DMS79 treated with DMSO at 0.1 percent for 48 hours (cell line): ENCODE measurements at regions not wholly inside any gene's neighbourhood (a gene's known extent, or its start where the extent isn't known, plus 50 kb on each side); places are given as distances from the start of the nearest gene placed in this dataset.
"Not testable (repeated sequence)": the region's sequence is repeated elsewhere in the genome, so short reads cannot be mapped to it uniquely, and the experiment has no call there.

Experiments used
- DNase-seq: peaks from one replicate; lab custom pipeline; 2025; lab: John Stamatoyannopoulos, UW

DNA sequence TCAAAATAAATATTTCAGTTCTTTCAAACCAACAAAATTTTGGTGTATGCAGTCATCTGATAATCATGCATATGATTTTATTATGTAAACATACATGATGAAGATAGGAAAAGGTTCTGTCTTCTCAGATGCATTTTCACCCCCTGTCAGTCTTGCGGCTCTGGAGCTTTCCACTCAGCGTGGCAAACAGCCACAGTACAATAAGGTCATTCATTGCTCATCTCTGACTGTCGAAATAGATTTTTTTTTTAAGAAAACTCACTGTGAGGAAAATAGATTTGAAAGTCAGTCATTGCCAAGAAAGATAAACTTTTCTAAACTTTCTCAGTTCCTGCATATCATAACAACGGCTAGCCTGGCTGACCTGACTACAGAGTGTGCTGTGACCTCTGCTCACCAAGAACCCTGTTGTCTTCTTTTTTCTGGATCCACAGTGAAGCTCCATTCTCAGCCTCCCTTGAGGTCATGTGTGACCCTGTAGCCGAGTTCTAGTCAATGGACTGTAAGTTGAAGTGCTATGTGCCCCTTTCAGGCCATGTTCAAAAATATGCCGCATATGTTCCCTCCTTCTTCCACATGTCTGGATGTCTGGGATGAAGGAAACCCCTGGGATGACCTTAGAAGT is 519.6 kb downstream of the KLF5 start:
- no peak for DNase-seq

DNA sequence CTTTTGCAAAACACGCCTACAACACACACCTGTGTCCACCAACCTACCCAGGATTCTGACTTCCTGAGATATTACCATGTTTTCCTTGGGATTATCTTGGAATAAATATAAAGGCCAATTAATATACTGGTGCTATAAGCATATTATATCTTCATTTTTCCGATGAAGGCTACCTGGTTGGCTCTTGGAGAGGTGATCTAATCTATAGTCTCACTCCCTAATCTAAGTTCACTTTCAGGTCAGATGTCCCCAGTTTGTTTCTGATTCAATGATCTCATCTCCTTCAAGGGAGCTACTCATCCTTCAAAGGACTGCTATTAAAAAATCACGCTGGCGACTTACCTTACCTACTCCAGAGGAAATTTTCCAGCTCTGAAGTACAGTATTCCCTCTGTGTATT is 517.5 kb downstream of the KLF5 start:
- DNase-seq = no peak

DNA sequence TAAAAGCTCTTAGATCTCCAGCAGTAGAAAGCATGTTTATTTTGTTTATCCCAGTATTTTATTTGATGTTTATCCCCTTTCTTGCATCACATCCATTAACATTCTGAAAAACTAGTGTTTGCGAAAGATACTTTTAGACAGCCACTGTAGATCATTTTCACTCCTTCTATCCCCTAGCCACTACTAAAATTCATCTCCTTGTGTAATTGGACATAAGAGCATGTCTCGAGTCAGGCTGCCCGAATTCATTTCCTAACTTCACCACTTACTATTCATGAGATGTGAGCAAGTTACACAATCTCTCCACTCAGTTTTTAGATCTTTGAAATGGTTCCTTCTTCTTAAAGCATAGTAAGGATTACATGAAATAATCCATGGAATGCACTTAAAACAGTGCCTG is 514.0 kb downstream of the KLF5 start:
- no peak for DNase-seq

DNA sequence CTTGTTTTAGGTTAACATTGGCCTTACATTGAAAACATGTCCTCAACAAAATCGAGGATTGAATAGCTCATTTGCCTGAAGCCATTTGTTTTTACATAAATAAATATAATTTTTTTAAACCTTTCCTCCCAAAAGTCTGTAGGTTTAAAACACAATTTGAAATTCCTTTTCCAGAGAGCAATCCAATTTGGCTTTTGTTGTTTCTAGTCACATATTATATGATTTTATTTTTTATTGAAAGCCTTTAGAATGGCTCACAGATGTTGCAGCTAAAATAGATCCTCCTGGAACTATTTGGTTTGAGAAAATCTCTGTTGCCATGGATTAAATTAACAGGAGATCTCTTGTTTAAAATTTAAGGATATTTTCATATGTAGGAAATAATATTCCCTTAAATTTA is 512.6 kb downstream of the KLF5 start:
- no peak for DNase-seq

DNA sequence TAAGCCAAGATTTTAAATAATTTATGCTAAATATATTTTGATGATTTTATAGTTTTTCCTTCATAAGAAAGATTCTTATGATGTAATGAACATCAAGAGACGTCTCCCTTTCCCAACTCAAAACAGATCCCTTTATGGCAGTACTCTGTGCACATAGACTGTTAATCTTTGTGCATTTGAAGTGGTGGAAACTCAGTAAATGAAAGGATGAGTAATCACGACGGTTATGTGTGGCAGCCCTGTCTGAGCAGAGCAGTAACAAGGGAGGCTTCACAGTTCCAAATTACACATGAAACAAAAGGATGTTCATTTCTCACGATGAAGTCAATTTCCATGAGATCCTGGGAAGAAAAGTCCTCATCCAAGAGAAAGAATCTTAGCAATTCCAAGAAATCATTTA is 498.1 kb downstream of the KLF5 start:
- DNase-seq = no peak

DNA sequence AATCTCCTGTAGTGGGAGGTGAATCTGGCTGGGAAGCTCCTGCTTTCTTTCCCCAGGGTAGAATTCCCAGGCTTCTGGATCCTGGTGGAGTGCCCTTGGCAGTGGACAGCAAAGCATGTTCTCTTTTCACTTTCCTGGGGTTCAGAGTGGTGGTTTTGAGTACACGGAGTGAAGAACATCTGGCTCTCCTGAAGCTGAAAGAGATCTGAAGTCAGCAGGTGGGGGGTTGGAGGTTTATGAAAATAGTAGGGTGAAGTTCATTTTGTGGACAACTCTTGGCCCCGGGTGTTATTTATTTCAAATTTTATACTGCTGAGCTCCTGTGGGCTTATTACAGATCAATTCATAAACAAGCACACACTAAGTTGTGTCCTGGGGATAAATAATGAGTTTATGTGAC is 497.3 kb downstream of the KLF5 start:
- DNase-seq = peak; percentile 68

DNA sequence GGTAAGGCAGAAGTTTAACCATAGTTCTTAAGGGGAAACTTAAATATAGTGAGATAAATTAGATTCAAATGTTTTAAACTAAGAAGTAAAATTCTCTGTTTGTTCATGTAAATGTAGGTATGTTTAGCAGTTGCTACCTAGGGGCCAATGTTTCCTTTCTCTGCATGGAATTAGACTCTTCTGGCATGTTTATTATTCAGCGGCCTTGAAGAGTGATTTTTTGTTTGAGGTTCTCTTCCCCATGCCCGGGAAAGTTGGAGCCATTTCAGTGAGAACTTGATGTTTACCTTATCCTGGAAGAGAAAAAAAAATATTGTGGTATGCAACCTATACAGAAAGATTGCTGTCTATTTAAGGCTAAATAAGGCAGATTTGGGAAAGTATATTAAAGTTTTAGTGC is 492.9 kb downstream of the KLF5 start:
- no peak for DNase-seq

DNA sequence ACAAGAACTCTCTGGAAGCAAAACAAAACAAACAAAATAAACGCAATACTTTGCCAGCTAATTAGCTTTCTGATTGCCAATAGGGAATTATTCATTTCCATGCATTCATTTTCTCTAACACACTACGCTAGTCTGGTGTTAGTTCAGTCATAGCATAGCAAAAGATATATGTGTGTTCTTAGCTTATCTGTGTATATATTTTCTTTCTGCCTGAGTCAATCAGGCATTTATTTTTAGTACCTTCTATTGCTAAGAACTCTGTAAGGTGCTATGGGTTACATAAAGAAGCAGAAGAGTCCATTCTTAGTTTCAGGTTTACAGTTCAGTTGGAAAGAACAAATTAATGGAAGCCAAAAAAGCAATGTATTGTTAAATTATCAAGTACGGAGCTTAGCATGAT is 490.9 kb downstream of the KLF5 start:
- no peak for DNase-seq

DNA sequence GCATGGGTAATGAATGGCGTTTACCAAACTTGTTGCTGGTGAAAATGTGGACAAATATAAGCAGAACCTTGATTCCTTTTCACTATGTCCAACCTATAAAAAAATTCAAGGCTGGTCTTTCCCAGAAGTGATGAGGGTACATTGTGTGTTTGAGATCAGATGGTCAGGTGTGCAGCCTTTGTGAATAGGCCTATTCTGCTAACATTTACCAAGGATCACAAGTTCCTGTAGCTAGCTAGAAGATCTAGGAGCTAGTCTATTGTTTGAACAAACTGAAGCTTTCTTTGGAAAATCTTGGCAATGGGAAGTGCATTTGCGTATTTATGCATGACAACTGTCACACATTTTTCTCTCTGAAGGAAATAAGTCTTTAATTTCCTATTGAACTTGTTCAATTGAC is 489.6 kb downstream of the KLF5 start:
- DNase-seq = no peak

DNA sequence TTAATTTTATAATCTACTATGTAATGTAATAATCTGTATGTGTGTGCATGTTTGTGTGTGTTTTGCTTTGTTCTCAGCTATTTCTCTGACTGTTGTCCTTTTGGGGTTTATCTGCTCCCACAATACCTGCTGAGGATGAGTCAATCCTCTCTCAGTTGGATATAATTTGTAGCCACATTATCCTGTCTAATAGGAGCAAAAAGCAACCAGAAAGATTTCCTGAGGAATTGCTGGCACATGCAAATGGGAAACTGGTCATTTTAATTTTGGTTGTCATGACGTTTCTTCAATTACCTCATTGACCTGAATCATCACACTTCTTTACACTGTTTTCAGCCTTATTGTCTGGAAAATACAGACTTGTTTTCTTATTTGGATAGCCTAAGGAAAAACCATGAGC is 488.4 kb downstream of the KLF5 start:
- DNase-seq = no peak

DNA sequence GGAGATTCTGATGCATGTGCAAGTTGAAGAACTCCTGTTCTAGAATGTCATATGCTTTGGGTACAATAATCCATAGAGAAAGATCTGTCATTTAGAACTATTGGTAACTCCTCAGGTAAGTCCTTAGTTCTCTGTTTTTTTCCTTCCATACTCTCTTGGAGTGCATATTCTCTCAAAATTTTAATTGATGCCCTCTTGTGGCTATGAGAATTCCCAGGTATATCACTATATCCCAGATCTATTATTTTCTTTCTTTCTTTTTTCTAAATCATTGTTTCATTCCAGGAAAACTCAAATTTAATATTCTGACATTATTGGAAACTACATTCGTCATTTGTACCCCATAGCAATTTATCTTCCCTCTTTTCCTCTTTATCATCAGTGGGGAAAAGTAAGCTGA is 485.4 kb downstream of the KLF5 start:
- no peak for DNase-seq

DNA sequence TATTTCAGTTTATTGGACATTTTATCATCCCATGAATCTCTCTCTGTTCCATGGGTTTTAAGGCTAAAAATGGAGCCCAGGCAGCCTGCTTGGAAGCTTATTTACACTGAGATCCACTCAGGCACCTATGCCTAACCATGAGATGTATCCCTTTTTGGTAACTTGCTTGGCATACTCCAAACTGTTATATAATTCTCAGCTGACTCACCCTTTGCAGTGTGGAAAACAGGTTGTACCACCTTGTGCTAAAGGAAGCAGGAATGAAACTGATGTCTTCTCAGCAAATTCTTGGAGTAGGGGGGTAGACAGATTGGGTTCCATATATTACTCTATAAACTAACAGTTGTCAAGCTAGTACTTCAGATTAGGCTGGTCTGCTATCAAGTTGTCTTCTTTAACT is 483.6 kb downstream of the KLF5 start:
- DNase-seq = no peak

DNA sequence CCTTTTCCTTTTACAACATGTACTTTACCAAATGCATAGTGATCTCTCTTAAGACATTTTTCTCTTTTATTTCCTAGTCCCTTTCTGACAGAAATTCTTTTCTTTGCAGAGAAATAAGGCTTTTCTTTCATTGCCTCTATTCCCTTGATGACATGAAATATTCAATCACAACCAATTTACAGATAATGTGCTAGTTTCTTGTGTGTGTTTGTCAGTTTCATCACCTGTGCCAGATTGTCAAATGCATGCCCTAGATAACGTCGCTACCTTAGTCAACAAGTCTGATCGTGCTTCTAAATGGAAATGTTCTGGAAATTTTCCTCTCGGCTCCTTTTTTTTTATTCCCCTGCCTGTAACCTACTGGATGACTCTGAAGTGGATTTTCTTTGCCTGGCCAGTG is 478.1 kb downstream of the KLF5 start:
- DNase-seq = no peak

DNA sequence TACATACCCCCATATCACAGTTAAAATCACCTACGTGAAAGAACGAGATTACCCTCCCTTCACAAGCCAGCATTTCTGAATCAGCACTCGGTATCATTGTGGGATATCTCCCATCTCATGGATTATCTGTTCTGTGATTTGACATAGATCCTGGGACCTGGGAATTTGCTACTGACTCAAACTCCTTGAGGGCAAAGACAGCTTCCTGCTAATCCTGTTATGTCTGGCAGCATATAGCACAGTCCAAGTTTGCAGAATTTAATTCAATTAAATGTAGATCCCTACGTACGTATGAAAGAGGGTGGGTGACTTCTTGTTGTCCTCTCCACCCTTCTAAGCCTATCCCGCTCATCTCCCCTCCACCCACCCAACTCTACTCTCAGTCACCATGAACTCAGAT is 476.5 kb downstream of the KLF5 start:
- no peak for DNase-seq

DNA sequence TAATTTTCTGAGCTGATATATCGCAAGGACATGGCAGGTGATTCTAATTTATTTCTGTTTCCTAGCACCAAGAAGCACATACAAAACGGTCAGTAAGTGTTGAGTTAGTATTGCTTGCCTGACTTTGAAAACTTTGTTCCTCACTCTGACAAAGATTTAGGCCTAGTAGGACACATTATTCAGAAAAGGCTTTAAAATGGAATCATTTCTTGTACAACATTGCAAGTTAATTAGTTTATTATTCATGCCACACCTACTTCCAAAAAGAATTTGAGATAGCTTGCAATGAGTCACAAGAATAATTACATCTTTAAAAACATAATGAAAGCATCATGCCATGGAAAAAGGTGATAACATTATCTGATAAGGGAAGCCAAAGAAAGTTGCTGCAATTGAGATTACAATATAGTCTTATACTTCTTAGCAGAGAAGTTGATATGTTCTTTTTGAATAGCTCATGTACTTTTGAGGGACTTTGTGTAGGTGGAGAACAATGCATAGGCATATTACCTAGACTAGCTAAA is 474.2 kb downstream of the KLF5 start:
- no peak for DNase-seq

DNA sequence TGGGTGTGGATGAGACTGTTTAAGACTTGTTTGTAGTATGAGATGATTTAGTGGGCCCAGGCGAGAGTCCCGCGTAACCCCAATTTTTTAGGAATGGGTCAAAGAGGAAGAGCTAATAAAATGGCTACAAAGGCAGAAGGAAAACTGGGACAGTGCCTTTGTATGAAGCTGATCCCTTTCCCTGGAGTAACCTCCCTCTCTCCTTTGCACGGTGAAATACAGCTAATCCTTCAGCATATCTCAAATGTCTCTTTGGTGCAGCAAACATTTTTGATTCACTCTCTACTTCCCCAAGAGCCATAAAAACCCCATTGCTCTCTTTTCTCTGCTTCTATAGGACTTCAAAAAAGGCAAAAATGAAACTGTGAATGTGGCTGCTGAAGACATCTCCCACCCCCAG is 473.8 kb downstream of the KLF5 start:
- no peak for DNase-seq

DNA sequence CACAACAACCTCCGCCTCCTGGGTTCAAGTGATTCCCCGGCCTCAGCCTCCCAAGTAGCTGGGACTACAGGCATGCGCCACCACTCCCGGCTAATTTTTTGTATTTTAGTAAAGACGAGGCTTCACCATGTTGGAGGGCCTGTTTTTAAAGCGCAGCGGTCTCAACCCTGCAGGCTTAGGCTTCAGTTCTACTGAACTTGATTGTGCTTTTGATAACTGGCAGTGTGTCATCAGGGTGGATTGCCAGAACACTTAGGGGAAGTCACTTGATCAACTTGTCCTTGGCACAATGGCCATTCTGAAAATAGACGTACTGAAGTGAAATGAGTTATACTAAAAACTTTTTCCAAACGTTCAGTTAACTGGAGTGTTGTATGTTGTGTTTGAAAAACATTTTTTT is 472.2 kb downstream of the KLF5 start:
- no peak for DNase-seq

DNA sequence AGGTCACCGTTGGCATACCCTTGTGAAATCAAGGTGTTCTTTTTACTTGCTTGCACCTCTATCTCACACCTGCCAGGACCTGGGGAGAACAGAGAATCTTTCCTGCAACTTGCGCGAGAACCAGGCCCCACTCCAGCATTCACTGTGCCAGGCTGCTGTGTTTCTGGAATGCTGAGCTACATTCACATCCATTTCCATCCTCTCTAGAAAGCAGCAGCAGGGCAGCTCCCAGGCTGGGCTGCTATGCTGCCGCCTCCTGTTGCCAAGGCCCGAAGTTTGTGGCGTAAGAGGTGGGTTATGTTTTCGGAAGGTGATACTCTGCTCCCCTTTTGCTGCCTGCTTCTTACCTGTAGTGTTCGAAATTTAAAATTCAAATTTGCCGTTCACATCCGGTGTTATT is 464.1 kb downstream of the KLF5 start:
- DNase-seq = no peak

DNA sequence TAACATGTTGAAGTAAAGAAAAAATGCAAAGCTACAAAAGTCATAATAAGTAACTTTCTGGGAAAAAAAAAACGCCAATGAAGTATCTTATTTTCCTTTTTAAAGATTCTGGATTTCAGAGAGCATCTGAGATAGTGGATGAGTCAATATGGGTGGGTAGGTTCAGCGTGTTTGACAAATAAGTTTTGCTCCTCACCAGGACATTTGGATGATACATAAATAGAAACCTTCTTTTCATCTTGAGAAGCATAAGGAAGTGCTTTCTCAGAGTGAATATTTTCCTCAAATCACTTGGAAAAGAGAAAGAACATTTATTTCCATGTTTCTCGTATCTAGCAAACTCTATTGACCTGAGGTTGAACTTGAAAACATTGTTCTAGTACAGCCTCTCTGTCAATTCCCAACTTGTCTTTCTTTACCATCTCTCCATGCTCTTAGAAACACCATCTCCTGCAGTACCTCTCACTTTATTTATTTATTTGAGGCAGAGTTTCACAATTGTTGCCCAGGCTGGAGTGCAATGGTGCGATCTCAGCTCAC is 463.2 kb downstream of the KLF5 start:
- no peak for DNase-seq

DNA sequence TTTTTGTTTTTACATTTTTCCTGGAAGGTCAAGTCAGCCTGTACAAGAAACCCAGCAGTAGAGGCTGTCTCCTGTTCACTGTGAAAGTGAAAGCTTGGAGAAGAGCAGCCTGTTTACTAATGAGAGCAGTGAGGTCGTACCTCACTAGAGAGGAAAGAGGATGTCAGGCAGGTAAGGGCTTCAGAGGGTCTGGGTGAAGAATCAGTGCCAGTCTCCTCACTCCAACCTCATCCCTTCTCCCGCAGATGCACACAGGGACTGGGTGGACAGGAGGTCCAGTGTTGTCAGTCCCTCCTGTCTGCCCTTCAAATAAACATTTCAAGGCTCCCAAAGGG is 462.5 kb downstream of the KLF5 start:
- peak; percentile 29 for DNase-seq

DNA sequence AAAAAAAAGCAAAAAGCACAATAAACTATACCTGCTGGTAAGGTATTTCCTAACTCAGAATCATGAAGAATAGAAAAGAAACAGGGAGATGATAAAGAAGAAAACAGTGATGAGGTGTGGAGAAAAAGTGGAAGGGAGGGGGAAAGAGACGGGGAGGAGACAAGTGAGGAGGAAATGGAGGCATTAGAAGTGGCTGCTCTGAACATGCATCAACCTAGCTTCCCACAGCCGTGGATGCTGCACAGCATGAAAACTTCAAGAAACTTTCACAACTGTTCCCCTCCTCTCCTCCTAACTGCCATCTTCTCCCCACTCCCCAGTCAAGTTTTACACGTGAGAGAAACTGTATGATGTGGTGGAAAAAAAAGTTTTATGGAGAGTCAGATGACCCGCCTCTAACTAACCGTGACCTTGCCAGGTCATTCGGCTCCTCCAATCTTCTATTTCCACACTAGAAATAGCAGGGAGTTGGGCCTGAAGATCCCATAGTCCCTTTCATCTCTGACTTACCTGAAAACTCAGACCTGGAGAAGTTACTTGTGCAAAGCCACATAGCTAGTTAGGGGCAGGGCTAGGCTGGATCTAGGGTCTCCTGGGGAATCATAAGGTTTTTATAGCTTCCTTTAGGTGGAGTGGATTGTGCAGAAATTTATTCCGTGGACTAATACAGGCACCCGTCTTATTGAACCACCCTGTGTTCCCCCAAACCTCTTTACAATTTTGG is 461.9 kb downstream of the KLF5 start:
- no peak for DNase-seq

DNA sequence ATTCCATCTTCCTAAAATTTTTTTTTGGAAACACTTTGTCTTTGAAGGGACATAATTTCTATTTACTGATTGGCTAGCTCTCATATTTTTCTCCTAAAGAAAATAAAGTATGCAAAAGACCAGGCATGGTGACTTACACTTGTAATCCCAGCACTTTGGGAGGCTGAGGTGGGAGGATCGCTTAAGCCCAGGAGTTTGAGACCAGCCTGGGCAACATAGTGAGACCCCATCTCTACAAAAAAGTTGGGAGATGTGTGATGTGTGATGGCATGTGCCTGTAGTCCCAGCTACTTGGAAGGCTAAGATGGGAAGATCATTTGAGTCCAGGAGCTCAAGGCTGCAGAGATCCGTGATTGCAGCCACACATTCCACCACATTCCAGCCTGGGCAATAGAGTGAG is 461.3 kb downstream of the KLF5 start:
- not testable (repeated sequence) for DNase-seq

DNA sequence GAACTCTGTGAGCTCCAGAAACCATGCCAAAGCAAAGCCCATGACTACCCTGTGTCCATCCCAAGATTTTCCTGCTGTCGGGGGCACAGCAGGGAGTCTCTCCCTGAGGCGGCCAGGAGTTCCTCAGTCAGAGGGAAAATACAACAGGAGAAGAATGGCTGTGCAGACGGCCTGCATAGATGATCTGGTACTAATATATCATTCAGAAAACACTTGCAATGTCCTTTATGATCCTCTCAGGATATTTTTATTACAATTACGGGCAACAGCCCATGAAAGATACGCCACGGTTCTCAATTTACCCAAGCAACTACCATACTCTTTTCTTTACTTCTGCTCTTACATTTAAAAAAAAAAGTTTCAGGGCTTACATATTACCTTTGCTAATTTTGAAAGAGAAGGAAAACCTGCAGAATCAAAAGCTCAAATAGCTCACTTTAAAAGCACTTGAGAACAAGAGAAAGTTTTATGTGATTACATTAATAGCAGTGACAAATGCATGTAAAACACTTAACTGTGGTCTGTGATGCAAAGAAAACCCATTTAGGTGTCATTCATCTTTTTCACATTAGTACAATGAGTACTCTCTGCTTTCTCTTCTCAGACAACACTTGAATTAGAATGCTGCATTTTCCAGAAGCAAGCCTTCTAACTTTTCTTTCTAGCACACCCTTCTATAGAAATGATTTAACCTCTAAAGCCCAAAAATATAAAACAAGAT is 460.8 kb downstream of the KLF5 start:
- peak; percentile 99 for DNase-seq
